Brain pericyte (primary cell): ENCODE measurements at regions not wholly inside any gene's neighbourhood (a gene's known extent, or its start where the extent isn't known, plus 50 kb on each side); places are given as distances from the start of the nearest gene placed in this dataset.
A peak's percentile ranks its signal among the peaks of the same experiment; 100 is the strongest.

ENCODE experiments used
- DNase-seq: peaks from one replicate; pipeline ENCODE4 v3.0.0-alpha.2; 2012; ENCODE audit warnings: low read depth, low spot score

DNA sequence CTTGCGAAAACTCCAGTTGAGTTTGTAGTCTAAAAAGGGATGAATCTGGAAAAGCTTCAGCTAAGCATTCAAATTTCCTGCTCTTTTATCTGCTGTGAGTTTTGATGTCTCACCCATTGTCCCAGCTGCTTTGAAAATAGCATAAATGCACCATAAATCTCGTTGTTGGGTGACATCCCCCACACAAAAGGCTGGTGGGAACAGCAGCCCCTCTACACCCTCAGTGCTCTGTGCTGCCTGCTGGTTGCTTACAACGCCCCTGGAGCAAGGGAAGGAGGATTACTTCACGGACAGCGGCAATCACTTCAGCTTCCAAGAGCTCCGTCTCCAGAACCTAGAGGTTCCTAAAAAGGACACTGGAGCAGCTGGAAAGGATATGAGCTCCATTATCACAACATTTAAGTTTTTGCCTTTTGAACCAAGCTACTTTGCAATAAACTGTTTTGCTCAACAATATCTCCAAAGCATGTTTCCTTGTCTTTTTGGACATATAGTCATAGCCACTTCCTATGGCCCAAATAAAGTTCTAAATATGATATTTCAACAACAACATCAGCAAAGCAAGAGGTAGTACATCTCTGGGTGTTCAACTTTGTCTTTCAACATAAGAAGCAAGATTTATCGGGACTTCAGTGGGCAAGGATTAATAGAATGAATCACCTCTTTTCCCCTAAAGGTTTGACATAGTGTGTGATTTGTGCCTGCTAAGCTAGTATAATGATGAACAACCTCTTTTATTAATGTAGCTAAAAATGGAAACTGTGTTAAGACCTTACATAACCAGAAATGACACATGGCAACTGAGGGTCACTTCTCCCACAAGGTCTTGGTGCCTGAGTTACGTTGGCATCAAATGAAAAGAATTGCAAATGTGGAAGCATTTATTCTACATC lies 413.5 kb downstream of the TXNL1 start:
- DNase-seq: no peak

DNA sequence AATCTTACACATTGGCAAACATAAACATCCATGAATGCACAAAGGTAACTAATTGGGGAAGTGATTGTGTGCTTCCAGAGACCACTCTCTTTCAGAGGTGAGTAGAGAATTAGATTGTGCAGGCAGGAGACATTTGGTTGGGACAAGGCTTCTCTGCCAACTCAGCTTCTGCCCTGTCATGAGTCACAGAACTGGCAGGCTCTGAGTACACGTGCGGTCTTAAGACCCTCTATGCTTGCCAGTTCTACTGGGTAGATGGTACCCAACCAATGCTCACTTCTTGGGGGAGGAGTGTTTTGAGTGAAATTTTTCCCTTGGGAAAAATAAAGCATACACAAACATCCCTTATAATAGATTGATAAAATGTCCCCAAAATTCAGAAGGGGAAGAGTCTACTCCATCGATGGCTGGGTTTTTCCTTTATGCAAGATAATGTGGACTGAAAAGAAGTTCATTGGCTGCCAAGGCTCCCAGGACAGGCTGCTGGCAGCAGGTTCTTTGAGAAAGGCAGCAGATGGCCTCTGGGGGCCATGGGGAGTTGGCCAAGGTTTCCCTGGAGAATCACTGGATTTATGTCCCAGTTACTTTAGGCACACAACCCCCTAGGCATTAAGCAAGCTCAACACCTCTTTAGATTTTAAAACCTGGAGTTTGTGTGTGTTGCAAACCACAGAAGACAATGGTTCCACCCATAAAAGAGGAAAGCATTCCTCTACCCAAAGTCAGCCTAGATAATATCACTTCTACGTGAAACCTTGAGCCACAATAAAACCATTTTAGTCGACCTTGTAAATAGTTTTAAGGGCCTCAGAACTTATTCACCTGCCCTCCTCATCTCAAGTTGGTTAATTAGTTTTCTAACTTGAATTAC lies 417.0 kb downstream of the TXNL1 start:
- DNase-seq: no peak

DNA sequence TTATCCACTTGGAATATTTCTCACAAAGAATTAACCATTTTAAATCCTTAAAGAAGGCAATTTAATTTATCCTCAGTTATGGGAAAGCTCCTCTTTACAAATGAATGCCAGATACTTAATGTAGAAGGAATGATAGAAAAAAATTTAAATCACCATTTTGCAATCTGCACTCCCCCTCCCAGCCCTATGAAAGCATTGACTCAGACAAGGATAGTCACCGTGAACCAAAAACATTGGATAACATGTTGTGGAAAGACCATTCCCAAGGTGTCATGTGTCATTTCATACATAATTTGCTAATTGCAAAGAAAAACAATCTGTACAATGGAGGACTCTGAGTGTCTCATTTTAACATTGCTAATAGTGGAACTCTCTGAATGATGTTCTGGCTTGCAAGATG lies 421.0 kb downstream of the TXNL1 start:
- no peak for DNase-seq

DNA sequence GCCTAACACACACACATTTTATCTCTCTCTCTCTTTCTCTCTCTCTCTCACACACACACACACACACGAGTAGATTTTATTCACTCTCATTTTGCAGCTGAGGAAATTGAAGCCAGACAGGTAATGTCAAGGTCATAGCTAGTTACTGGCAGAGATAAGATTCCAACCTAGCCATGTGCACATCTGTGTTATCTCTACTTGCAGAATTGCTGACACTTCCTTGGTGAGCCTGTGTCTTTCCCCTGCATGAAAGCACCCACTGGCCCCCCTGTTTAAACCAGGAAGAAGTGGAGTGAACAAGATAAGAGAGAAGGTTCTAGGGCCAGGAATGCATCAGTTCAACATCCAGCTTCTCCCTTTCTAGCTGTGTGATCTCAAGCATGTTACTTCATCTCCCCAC lies 423.7 kb downstream of the TXNL1 start:
- DNase-seq: no peak

DNA sequence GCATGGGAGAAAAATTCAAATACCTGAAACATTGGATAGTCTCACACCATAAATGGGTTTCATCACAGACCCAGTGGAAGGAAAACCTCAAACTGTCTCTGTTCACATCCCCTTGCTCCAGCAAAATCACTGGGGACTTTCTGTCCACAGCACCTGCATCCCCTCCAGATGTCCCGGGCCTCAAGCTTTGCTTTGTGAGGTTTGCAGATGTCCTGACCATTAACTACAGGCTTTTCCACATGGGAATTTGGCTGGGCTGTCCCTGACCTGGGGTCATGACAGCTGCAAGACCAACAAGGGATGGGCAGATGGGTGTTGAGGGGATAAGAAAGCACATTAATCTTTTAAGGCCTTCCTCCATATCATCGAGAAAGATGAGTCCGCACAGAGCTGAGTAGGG lies 427.9 kb downstream of the TXNL1 start:
- no peak for DNase-seq

DNA sequence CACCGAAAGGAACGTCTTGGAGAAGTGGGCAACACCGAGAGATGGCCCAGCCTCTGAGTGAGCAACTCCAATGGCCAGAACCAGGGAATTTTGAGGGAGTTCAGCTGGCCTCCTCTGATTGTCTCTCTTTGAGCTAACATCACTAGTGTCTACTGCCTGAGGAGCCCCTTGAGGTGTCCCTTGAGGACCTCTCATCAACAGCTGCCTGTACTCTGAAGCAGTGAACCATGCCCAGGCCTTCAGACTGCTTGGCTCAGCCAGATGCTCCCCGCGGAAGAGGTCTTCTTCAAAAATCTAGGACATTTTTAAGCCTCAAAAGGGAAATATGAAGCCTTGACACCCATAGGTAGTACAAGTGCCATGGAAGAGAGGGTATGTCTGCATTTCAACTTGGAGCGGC lies 430.4 kb downstream of the TXNL1 start:
- no peak for DNase-seq

DNA sequence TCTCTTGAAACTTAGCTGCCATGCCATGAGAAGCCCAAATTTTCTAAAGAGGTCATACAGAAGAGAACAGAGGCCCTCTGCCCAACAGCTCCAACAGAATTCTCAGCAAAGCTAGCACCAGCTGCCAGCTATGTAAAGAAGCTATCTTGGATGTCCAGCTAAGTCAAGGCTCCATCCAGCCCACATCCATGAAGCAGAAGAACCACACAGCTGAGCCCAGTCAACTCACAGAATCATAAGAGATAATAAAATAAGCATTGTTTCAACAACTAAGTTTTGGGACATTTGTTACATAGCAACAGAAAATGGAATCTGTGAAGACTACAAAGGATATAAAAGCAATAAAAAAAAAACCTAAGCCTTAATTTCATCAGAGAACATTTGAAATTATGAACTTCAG lies 434.3 kb downstream of the TXNL1 start:
- no peak for DNase-seq

DNA sequence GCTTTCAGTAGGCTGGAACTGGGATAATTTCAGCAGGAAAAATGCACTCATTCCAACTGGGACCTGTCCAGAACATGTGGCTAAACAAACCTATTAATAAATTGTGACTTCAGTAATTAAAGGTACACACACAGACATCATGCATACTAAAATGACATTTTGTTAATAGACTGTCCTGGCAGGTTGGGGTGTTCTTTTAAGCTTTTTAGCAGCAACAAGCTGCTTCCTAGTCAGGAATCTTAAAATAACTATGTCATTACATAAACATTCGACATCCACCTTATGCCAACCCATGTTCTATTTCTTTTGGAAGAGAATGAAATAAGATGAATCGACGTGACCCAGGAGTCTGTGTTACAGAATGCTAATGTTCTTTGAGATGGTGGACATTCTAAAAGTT lies 435.7 kb downstream of the TXNL1 start:
- no peak for DNase-seq

DNA sequence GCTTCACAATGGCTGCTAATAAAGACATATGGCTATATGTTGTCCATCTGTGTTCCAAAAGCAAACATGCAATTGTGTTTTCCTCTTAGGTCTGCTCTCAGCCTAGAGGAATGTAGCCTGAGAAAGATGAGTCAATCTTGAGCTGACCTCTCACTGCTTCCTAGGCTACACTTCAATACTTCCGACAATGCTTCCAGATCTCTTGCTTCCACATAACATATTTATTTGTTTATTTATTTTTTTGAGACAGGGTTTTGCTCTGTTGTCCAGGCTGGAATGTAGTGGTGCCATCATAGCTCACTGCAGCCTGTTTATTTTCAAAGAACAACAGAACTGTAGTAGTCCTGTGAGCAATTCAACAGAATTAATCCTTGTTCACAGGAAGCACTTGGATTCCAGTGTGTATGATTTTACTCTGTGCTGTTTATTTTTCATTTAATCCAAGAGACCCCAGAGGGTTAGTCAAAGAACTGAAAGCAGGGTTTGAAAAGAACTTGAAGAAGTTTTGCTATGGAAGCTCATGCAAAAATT lies 437.9 kb downstream of the TXNL1 start:
- peak; percentile 15 for DNase-seq

DNA sequence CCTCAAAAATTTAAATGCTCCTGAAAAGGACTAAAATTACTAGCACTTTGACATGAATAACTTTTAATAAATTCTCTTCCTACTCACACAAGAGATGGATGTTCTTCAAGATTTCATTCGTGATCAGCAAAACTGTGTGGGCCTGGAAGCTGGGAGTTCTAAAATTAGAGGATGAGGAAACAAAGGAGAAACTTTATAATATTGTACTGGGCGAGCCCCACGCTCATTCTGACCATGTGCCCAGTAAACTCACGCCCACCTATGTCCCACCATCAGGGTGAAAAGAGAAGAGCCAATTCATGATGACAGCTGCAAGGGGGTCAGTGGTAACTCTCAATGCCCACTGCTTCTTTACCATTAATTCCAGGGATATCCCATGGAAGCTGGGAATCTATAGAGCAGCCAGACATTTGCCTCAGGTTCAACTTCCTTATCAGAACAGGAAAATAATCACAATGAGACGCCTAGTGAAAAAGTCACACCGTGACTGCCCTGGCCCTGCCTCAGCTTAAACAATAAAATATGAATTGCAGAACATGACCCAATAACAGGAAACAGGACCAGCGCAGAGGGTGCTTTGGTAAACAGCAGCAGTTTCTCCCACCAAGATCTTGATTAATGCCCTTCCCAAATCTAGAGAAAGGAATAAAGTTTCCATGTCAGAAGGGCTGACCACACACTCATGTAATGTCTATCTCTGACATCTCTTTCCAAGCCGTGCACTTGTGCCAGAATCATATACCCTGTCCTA lies 438.6 kb downstream of the TXNL1 start:
- DNase-seq: no peak

DNA sequence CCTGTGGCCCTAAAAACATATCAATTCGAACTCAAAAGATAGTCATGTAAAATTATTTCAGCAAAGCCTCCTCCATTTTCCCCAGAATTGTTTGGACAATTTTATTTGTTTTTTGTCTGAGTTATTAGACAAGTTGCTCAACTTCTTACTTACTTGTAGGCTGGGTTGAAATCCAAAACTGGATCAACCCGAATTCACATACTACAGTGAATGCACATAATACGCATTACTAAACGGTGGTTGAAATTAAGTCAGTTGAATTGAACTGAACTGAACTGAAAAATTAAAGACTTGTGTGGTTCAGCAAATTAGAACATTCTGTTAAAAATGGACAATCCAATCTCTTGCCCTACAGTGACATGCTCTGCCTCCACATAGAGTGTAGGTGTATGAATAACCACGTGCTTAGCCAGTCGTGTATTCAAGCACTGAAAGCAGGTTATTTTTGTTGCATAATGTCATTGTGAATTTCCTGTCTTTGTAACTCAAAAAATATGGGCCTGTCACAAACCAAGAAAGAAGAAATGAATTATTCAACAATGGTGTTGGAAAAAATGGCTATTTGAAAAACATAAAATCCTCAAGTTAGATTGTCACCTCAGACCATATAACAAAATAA lies 441.0 kb downstream of the TXNL1 start:
- no peak for DNase-seq

DNA sequence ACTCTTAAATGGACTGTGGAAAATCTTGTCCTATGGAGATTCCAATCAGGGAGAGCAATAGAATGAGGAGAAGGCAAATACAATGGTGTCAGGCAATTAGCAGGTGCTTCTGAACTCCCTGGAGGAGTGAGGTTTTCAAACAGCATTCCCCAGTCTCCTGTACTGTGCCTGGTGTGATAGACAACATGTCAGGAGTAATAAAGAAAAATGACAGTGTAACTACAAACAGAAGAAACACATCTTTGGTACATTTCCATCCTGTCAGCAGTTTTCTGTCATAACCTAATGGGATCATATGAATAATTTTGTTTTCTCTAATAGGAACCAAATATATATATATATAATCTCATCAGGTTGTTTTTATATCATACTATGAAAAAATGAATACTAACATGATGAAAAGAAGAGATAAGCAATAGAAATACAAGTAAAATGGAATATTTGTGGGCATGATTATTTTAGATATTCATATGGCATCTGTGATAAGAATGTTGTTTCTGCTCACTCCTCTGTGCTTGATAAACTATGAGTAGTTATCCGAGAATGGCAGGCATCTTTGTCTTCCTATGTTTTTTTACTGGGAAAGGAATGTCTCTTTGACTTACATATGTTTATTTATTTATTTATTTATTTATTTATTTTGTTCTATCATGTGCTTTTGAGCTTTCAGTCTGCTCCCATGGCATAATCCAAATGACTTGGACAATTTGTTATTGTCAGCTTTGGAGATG lies 441.7 kb downstream of the TXNL1 start:
- DNase-seq: no peak

DNA sequence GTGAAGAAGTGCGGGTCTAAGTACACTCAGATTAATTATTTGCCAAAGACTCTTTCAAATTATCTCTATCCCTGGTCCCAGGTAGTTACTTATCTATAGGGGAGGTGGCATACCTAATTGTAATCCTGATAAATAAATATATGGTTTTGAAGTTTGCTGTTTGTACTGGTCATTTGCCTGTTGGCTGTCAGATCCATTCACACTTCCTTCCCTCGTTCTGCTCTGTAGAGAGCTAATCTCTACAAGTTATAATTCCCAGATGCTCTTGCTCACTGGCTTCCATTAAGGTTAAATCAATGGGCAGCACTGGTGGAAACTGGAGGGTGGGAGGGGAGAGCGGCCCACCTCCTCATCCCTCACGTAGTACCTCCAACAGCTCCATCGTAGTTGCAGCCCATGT lies 447.1 kb downstream of the TXNL1 start:
- DNase-seq: no peak

DNA sequence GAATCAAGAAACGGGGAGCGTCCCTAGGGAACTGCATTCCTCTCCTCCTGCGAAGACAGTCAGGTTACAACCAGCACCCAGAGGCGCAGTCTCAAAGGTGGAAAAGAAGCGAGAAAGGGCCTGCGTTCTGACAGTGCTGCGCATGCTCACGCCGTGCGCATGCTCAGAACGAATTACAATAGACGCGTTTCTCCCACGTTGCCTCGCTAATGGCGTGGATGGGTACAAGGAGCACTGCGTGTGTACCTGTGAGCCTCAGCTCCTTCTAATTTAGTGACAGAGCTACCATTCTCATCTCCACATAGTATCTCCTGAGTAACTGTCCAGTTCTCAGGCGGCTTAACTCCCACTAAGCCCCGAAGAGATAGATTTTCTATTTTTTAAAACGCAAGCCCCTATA lies 448.8 kb downstream of the TXNL1 start:
- no peak for DNase-seq

DNA sequence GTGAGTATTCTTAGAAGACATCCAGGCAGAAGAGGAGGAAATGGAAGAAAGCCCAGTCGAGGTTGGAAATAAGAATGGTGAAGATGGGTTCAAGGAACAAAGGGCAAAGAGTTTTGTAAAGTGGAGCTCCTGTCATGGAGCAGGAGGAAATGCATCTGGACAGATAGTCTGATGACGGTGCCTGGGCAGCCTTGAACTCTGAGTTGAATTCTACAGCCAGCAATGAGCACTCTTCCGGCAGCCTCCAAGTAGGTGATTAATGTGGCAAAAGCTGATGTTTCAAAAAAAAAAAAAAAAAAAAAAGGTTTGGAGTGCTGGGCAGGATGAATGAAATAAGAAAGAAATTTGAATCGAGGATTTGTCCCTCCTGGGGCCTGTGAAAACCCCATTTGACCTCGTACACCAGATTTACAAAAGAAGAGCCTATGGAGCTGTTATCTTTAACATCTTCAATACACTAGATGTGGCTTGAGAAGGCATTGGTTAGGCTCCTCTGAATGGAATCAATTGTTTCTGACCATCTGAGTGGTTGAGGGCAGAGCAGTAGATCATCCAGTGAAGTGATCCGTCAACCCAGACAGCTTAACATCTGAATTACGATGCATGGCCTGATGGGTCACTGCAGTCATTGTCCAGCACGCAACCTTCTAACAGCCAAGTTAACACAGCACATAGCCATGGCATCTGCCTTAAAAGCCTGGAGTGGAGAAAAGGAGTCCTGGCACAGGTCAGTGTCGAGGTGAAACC lies 449.7 kb downstream of the TXNL1 start:
- no peak for DNase-seq

DNA sequence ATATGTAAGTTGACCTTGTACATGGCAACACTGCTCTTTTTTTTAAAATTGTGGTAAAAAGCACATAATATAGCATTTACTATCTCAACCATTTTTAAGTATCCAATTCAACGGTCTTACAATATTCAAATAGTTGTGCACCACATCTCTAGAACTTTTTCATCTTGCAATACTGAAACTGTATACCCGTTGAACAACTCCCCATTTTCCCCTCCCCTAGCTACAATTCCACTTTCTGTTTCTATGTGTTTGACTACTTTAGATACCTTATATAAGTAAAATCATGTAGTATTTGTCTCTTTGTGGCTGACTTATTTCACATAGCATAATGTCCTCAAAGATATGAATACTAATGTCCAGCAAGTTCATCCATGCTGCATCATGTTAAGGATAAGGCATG lies 452.1 kb downstream of the TXNL1 start:
- no peak for DNase-seq

DNA sequence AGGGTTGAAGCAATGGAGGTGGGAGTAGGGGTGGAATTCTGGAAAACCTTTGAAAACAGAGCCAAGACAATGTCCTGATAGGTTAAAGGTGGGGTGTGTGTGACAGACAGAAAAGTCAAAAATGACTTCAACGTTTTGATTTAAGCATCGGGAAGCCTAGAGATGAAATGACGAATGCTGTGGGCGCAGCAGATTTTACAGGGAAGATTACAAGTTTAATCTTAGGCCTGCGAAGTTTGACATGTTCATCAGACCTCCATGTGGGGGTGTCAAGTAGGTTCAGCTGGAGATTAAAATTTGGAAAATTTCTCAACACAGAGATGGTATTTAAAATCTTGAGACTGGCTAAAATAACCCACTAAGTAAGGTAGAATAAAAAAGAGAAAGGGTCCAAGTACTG lies 453.3 kb downstream of the TXNL1 start:
- no peak for DNase-seq

DNA sequence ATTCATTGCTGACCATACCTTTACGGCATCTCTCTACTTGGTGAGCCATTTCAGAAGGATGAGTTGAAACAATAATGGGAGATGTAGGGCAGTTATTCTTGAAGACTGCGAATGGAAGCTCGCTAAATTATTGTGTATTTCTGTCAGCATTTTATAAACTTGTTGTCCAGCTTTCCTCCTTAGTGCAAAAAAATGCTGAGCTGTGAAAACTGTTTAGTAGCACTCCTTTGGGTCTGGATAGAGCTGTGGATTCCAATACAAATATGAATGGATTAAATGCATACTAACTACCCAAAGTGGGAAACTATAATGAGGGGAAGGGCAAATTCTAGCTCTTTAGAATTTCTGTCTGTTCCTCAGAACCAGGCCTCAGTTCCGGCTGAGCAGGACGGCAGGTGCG lies 461.6 kb downstream of the TXNL1 start:
- DNase-seq: no peak

DNA sequence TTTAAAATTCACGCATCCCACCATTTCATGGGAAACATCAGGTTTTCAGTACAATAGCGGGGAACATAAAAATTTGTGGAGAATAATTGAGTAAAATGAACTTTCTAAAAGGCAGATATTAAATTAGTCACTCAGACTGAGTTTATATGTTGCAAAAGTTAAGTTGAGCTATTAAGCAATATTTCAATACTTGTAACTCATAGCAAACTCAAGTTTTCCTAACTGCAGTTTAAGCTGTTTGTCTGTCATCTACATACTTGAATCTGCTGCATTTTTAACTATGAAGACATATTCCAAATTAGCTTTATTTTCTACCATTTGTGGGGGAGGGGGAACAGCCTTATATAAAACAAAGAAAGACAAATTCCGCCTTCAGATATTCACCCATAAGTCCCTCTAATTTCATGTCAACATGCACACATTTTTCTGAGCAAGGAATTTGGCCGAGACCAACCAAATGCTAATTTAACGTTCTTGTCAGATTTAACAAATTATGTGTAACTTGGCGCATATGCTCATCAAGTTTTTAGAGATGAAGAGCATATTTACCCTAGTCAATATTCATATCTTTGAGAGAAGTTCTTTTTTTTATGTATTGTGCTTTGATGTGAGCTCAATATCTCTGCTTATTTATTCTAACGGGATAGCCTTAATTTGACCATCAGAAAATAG lies 462.9 kb downstream of the TXNL1 start:
- DNase-seq: no peak
